ENCODE measurements at regions not wholly inside any gene's neighbourhood (a gene's known extent, or its start where the extent isn't known, plus 50 kb on each side); places are given as distances from the start of the nearest gene placed in this dataset.
A peak's percentile ranks its signal among the peaks of the same experiment; 100 is the strongest.

DNA sequence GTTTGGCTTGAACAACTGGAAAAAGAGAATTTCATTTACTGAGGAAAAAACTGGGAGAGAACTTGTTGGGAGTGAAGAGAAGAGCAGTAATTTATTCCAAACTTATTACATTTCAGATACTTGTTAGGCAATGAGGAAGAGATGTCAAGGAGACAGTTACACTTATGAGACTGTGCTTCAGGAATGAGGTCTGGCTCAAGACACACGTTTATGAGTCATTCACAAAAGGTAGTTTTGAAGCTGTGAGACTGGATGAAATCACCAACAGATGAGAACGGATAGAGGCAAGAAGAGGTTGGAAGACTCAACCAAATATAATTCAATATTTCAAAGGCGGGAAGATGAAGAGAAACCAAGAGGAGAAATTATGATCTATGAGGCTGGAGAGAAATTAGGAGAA is 70.6 kb upstream of the DEFB112 start:
- H3K36me3 ChIP-seq: no peaks in the 10 kb centered on the region
- DNase-seq: no peak
- no peaks in the 10 kb centered on the region for H3K9me3 ChIP-seq (replicated peaks)
- H3K4me1 ChIP-seq: no peaks in the 10 kb centered on the region
- intact Hi-C loops (cut with micrococcal nuclease): no loop called here
- no peak overlapping the region for H3K27ac ChIP-seq (replicated peaks)
- peaks cover 9% of the 10 kb centered on the region for H3K27me3 ChIP-seq (ENCODE audit: low read depth)
- no peak overlapping the region for H3K4me3 ChIP-seq
- no peak for TF ChIP-seq CTCF (IDR thresholded peaks at IDR 0.05; ENCODE audit: borderline replicate concordance)

GRCh38 chr6:50123688-50124087 is 74.0 kb upstream of the DEFB112 start:
- no peak for TF ChIP-seq CTCF (IDR thresholded peaks at IDR 0.05; ENCODE audit: borderline replicate concordance)
- Histone ChIP-seq H3K27ac (replicated peaks) (no peak overlapping the region), H3K36me3 (no peaks in the 10 kb centered on the region), H3K4me3 (no peak overlapping the region), H3K9me3 (replicated peaks) (no peaks in the 10 kb centered on the region), H3K27me3 (ENCODE audit: low read depth) (peaks cover 5% of the 10 kb centered on the region), H3K4me1 (no peaks in the 10 kb centered on the region)
- intact Hi-C loops (cut with micrococcal nuclease): no loop called here
- DNase-seq: no peak

DNA sequence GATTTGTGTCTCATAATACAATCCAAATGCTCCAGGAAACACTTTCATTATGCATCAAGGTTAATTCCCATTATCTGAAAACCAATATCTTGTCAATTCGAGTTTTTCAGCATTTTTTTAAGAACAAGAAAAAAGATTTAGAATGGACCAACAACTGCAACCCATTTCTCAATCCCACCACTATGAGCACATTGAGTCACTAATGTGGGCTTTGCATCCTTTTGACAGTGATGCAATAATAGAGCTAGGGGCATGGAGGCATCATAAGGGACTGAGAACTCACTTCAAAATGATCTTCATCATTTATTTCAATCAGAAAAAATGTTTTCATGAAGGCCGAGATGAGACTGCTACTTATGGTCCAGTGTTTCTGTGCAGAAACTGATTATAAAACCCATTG is 74.8 kb upstream of the DEFB112 start:
- Histone ChIP-seq H3K4me1 (no peaks in the 10 kb centered on the region), H3K4me3 (no peak overlapping the region), H3K9me3 (replicated peaks) (no peaks in the 10 kb centered on the region), H3K27ac (replicated peaks) (no peak overlapping the region), H3K27me3 (ENCODE audit: low read depth) (peaks cover 11% of the 10 kb centered on the region), H3K36me3 (no peaks in the 10 kb centered on the region)
- intact Hi-C loops (cut with micrococcal nuclease): no loop called here
- no peak for TF ChIP-seq CTCF (IDR thresholded peaks at IDR 0.05; ENCODE audit: borderline replicate concordance)
- DNase-seq: no peak

DNA sequence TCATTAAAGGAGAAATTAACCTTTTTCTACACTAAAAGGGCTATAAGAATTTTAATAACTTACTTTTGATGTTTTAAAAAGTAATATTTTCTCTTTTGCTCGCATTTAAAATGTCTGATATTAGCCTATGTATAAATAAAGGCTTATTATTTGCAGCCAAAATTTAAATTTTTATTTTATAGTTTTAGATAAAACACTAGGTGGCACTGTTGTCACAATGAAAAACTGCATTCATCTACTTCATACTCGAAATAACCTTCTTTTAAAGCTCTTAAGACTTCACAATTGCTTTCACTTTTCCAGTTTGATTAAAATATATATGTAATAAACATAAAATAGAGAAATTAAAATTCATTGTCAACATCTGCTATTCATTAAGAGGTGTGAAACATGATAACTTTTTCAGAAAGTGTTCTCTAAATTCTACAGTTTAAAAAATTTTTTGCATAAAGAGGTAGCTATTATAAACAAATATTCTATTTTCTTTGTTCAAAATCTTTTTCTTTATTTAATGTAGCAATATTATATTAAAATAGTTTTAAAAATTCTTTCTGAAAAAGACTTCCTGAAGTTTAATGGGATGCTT is 78.8 kb upstream of the DEFB112 start:
- TF ChIP-seq CTCF (IDR thresholded peaks at IDR 0.05; ENCODE audit: borderline replicate concordance): peak; percentile 51
- no peak for DNase-seq
- intact Hi-C loops (cut with micrococcal nuclease): no loop called here
- Histone ChIP-seq H3K36me3 (no peaks in the 10 kb centered on the region), H3K9me3 (replicated peaks) (no peaks in the 10 kb centered on the region), H3K27me3 (ENCODE audit: low read depth) (peaks cover 26% of the 10 kb centered on the region), H3K27ac (replicated peaks) (no peak overlapping the region), H3K4me3 (no peak overlapping the region), H3K4me1 (no peaks in the 10 kb centered on the region)

GRCh38 chr6:50135968-50136367 is 86.2 kb upstream of the DEFB112 start:
- Histone ChIP-seq H3K9me3 (replicated peaks) (no peaks in the 10 kb centered on the region), H3K4me3 (no peak overlapping the region), H3K36me3 (no peaks in the 10 kb centered on the region), H3K27ac (replicated peaks) (no peak overlapping the region), H3K4me1 (no peaks in the 10 kb centered on the region), H3K27me3 (ENCODE audit: low read depth) (peaks cover 2% of the 10 kb centered on the region)
- no peak for TF ChIP-seq CTCF (IDR thresholded peaks at IDR 0.05; ENCODE audit: borderline replicate concordance)
- no peak for DNase-seq
- intact Hi-C loops (cut with micrococcal nuclease): no loop called here
